CD4-positive, CD25-positive, alpha-beta regulatory T cell (primary cell): ENCODE measurements at regions not wholly inside any gene's neighbourhood (a gene's known extent, or its start where the extent isn't known, plus 50 kb on each side); places are given as distances from the start of the nearest gene placed in this dataset.

Experiments used
- ATAC-seq, 2 donors: fragments of 150-1000 bp; cut with Tn5 transposase; one replicate each; pipeline ENCODE4 v1.10.0; 2021; ENCODE audit warnings: low read depth in 2 of 2, moderate number of reproducible peaks in 2 of 2, moderate library complexity in 1 of 2
- DNase-seq, 3 donors: peaks; one replicate each; pipeline versions ENCODE4 v3.0.0 to v3.0.0-alpha.2; 2012 to 2022; ENCODE audit warnings: mixed read lengths in 1 of 3
- H3K27ac ChIP-seq: one replicate; pipeline ENCODE4 v1.7.0; 2013; ENCODE audit warnings: mild to moderate bottlenecking, low read length; ENCODE audit not compliant: insufficient read depth, poor library complexity, severe bottlenecking
- H3K27me3 ChIP-seq: one replicate; pipeline ENCODE4 v1.7.0; 2013; ENCODE audit warnings: low read length; ENCODE audit not compliant: control insufficient read depth, insufficient read depth
- H3K36me3 ChIP-seq: one replicate; pipeline ENCODE4 v1.7.0; 2013; ENCODE audit warnings: mild to moderate bottlenecking, low read length, moderate library complexity; ENCODE audit not compliant: control insufficient read depth, insufficient read depth
- H3K4me1 ChIP-seq: 2 replicates; pipeline ENCODE4 v1.7.0; 2013; ENCODE audit warnings: mild to moderate bottlenecking, low read length; ENCODE audit not compliant: insufficient read depth, control insufficient read depth, poor library complexity, severe bottlenecking
- H3K4me3 ChIP-seq: one replicate; pipeline ENCODE4 v1.7.0; 2013; ENCODE audit warnings: low read depth, mild to moderate bottlenecking, low read length, moderate library complexity
- H3K9me3 ChIP-seq, 2 experiments: 1 replicate in 1 of 2; 2 replicates in 1 of 2; pipeline ENCODE4 v1.7.0; 2013; ENCODE audit warnings: low read length in 2 of 2, mild to moderate bottlenecking in 1 of 2, moderate library complexity in 1 of 2; ENCODE audit not compliant: control insufficient read depth in 2 of 2
- H3K27ac Mint-ChIP-seq, 3 donors: one replicate each; pipeline ENCODE4 v1.8.0; 2020 to 2022; ENCODE audit warnings: mild to moderate bottlenecking in 3 of 3, mixed read lengths in 3 of 3, moderate library complexity in 2 of 3
- H3K27me3 Mint-ChIP-seq: one replicate; pipeline ENCODE4 v1.8.0; 2022; ENCODE audit warnings: mild to moderate bottlenecking, mixed read lengths
- H3K36me3 Mint-ChIP-seq: one replicate; pipeline ENCODE4 v1.8.0; 2020; ENCODE audit warnings: mixed read lengths
- H3K4me1 Mint-ChIP-seq, 4 donors: one replicate each; pipeline ENCODE4 v1.8.0; 2020 to 2022; ENCODE audit warnings: mixed read lengths in 4 of 4, mild to moderate bottlenecking in 1 of 4
- H3K4me3 Mint-ChIP-seq, 4 donors: one replicate each; pipeline ENCODE4 v1.8.0; 2020 to 2022; ENCODE audit warnings: mild to moderate bottlenecking in 4 of 4, mixed read lengths in 4 of 4, moderate library complexity in 3 of 4
- H3K9me3 Mint-ChIP-seq, 7 donors: one replicate each; pipeline ENCODE4 v1.8.0; 2020 to 2022; ENCODE audit warnings: mixed read lengths in 7 of 7, mild to moderate bottlenecking in 3 of 7, moderate library complexity in 2 of 7

GRCh38 chr3:30236011-30236410, 370.4 kb upstream of the TGFBR2 start:
- Mint-ChIP-seq H3K27me3 (peaks cover 9% of the 10 kb centered on the region), H3K36me3 (peaks cover 2% of the 10 kb centered on the region), H3K9me3 (peaks cover 0 to 4% (median 1%) of the 10 kb centered on the region in 7 donors), H3K27ac (no peak overlapping the region), H3K4me3 (no peak overlapping the region), H3K4me1 (peaks cover 0 to 4% (median 0%) of the 10 kb centered on the region in 4 donors)
- no peak for ATAC-seq
- no peaks in the 10 kb centered on the region for H3K36me3 ChIP-seq
- H3K4me3 ChIP-seq, result no peak overlapping the region
- no peak for DNase-seq
- H3K27ac ChIP-seq, result no peak overlapping the region
- H3K9me3 ChIP-seq, result no peaks in the 10 kb centered on the region
- no peaks in the 10 kb centered on the region for H3K4me1 ChIP-seq
- H3K27me3 ChIP-seq, result peaks cover 1% of the 10 kb centered on the region

- Mint-ChIP-seq H3K27me3 (peaks cover 13% of the 10 kb centered on the region), H3K36me3 (no peaks in the 10 kb centered on the region), H3K4me1 (peaks cover 0 to 4% (median 0%) of the 10 kb centered on the region in 4 donors), H3K4me3 (no peak overlapping the region), H3K27ac (no peak overlapping the region), H3K9me3 (peaks cover 0 to 4% (median 1%) of the 10 kb centered on the region in 7 donors)
- DNase-seq, result no peak
- H3K27ac ChIP-seq, result no peak overlapping the region
- no peaks in the 10 kb centered on the region for H3K9me3 ChIP-seq
- ATAC-seq, result no peak
- H3K4me3 ChIP-seq, result no peak overlapping the region
- H3K4me1 ChIP-seq, result no peaks in the 10 kb centered on the region
- peaks cover 1% of the 10 kb centered on the region for H3K27me3 ChIP-seq
- no peaks in the 10 kb centered on the region for H3K36me3 ChIP-seq
Measured at GRCh38 chr3:30241721-30242120, 364.7 kb upstream of the TGFBR2 start.

- Mint-ChIP-seq H3K36me3 (no peaks in the 10 kb centered on the region), H3K27me3 (peaks cover 4% of the 10 kb centered on the region), H3K27ac (no peak overlapping the region), H3K4me1 (peaks cover 0 to 5% (median 2%) of the 10 kb centered on the region in 4 donors), H3K4me3 (no peak overlapping the region), H3K9me3 (peaks cover 0 to 2% (median 0%) of the 10 kb centered on the region in 7 donors)
- Histone ChIP-seq H3K9me3 (no peaks in the 10 kb centered on the region), H3K27me3 (no peaks in the 10 kb centered on the region), H3K4me3 (no peak overlapping the region), H3K36me3 (no peaks in the 10 kb centered on the region), H3K4me1 (no peaks in the 10 kb centered on the region), H3K27ac (no peak overlapping the region)
- no peak for DNase-seq
- ATAC-seq, result no peak
Measured at GRCh38 chr3:30245858-30246622, 360.4 kb upstream of the TGFBR2 start.

GRCh38 chr3:30248423-30248822, 358.0 kb upstream of the TGFBR2 start:
- Histone ChIP-seq H3K27ac (no peak overlapping the region), H3K4me1 (no peaks in the 10 kb centered on the region), H3K4me3 (no peak overlapping the region), H3K36me3 (no peaks in the 10 kb centered on the region), H3K9me3 (no peaks in the 10 kb centered on the region), H3K27me3 (no peaks in the 10 kb centered on the region)
- H3K27me3 Mint-ChIP-seq, result no peaks in the 10 kb centered on the region
- H3K4me3 Mint-ChIP-seq, result no peak overlapping the region
- no peak overlapping the region for H3K27ac Mint-ChIP-seq
- ATAC-seq, result no peak
- H3K36me3 Mint-ChIP-seq, result no peaks in the 10 kb centered on the region
- peaks cover 0 to 5% (median 2%) of the 10 kb centered on the region in 4 donors for H3K4me1 Mint-ChIP-seq
- H3K9me3 Mint-ChIP-seq, result peaks cover 0 to 2% (median 0%) of the 10 kb centered on the region in 7 donors
- DNase-seq, result peak in 1 of 3 donors; percentile 61

GRCh38 chr3:30252474-30252873, 353.9 kb upstream of the TGFBR2 start:
- DNase-seq (no peak), ATAC-seq (no peak)
- Mint-ChIP-seq H3K4me1 (peaks cover 0 to 5% (median 2%) of the 10 kb centered on the region in 4 donors), H3K27ac (no peak overlapping the region), H3K27me3 (no peaks in the 10 kb centered on the region), H3K9me3 (peaks cover 0 to 5% (median 0%) of the 10 kb centered on the region in 7 donors), H3K4me3 (no peak overlapping the region), H3K36me3 (no peaks in the 10 kb centered on the region)
- Histone ChIP-seq H3K9me3 (no peaks in the 10 kb centered on the region), H3K4me1 (no peaks in the 10 kb centered on the region), H3K4me3 (no peak overlapping the region), H3K27ac (no peak overlapping the region), H3K36me3 (no peaks in the 10 kb centered on the region), H3K27me3 (no peaks in the 10 kb centered on the region)

- H3K27ac Mint-ChIP-seq, result no peak overlapping the region
- no peaks in the 10 kb centered on the region for H3K27me3 Mint-ChIP-seq
- H3K36me3 ChIP-seq, result no peaks in the 10 kb centered on the region
- no peak overlapping the region for H3K4me3 Mint-ChIP-seq
- ATAC-seq (no peak), DNase-seq (no peak)
- no peaks in the 10 kb centered on the region for H3K36me3 Mint-ChIP-seq
- no peak overlapping the region for H3K27ac ChIP-seq
- no peaks in the 10 kb centered on the region for H3K4me1 Mint-ChIP-seq
- H3K4me1 ChIP-seq, result no peaks in the 10 kb centered on the region
- no peaks in the 10 kb centered on the region for H3K27me3 ChIP-seq
- no peak overlapping the region for H3K4me3 ChIP-seq
- H3K9me3 Mint-ChIP-seq, result peaks cover 0 to 6% (median 0%) of the 10 kb centered on the region in 7 donors
- no peaks in the 10 kb centered on the region for H3K9me3 ChIP-seq
Measured at GRCh38 chr3:30253832-30254231, 352.6 kb upstream of the TGFBR2 start.

GRCh38 chr3:30256474-30256873, 349.9 kb upstream of the TGFBR2 start:
- Histone ChIP-seq H3K27me3 (no peaks in the 10 kb centered on the region), H3K36me3 (no peaks in the 10 kb centered on the region), H3K4me3 (no peak overlapping the region), H3K9me3 (no peaks in the 10 kb centered on the region), H3K27ac (no peak overlapping the region), H3K4me1 (no peaks in the 10 kb centered on the region)
- no peak for ATAC-seq
- DNase-seq, result no peak
- peaks cover 0 to 6% (median 0%) of the 10 kb centered on the region in 7 donors for H3K9me3 Mint-ChIP-seq
- H3K27me3 Mint-ChIP-seq, result no peaks in the 10 kb centered on the region
- H3K36me3 Mint-ChIP-seq, result no peaks in the 10 kb centered on the region
- peaks cover 0 to 2% (median 0%) of the 10 kb centered on the region in 4 donors for H3K4me1 Mint-ChIP-seq
- no peak overlapping the region for H3K27ac Mint-ChIP-seq
- H3K4me3 Mint-ChIP-seq, result no peak overlapping the region
